K562 (cell line): ENCODE measurements at regions not wholly inside any gene's neighbourhood (a gene's known extent, or its start where the extent isn't known, plus 50 kb on each side); places are given as distances from the start of the nearest gene placed in this dataset.

Experiments
- ATAC-seq: fragments of 200-7000 bp; cut with Tn5 transposase; 3 replicates; pipeline ENCODE4 v1.9.1; 2020; ENCODE audit warnings: moderate library complexity
- BruUV-seq: library from RNA; stranded (reverse); fragments of 400-500 nt; replicated peaks from 2 replicates; lab custom pipeline; 2021; lab: Mats Ljungman, UMichigan
- CTCF ChIA-PET: fragments of 300-600 bp; formaldehyde crosslinking; extraction: SDS; loops from one replicate; lab custom pipeline; 2021; ENCODE audit warnings: low intra/inter-chr PET ratio; lab: Yijun Ruan, JAX
- POLR2A ChIA-PET: fragments of 300-600, 350-650 bp; sonication (Branson Sonifier 250); formaldehyde crosslinking; extraction: SDS; loops from one replicate; lab custom pipeline; 2021; ENCODE audit warnings: antibody characterized with exemption, inconsistent platforms; lab: Yijun Ruan, JAX
- DNase-seq, 4 experiments: peaks; one replicate each; pipeline versions ENCODE4 v3.0.0 to v3.0.0-alpha.2; 2011 to 2018; ENCODE audit warnings: low spot score in 3 of 4, mixed read lengths in 3 of 4; ENCODE audit errors: extremely low read depth in 1 of 4
- FAIRE-seq: peaks from 2 replicates; lab custom pipeline; 2011; peaks lifted over from hg19 to GRCh38; lab: Jason Lieb, UNC
- H2AFZ ChIP-seq: 2 replicates; pipeline ENCODE4 v1.6.0; 2011; ENCODE audit warnings: low read depth, low read length, control low read depth, inconsistent platforms
- H3K27ac ChIP-seq: fragments of 200-600 bp; 3 replicates; pipeline ENCODE4 v1.8.0; 2011; ENCODE audit warnings: low read depth, mild to moderate bottlenecking, control low read depth, inconsistent platforms, low read length, moderate library complexity, mixed read lengths; ENCODE audit errors: extremely low read depth
- H3K27me3 ChIP-seq, 2 experiments: fragments of 300-600 bp in 1 of 2; 2 replicates in 1 of 2; 3 replicates in 1 of 2; pipeline versions ENCODE4 v1.6.0 to v1.8.0; 2011; ENCODE audit warnings: inconsistent platforms in 2 of 2, low read length in 2 of 2, mild to moderate bottlenecking in 1 of 2, mixed read lengths in 1 of 2, moderate library complexity in 1 of 2; ENCODE audit not compliant: control insufficient read depth in 2 of 2, insufficient read depth in 2 of 2
- H3K36me3 ChIP-seq: fragments of 300-600 bp; 3 replicates; pipeline ENCODE4 v1.8.0; 2011; ENCODE audit warnings: mild to moderate bottlenecking, low read length, inconsistent platforms; ENCODE audit not compliant: control insufficient read depth, insufficient read depth
- H3K4me1 ChIP-seq, 2 experiments: fragments of 200-600 bp in 1 of 2; replicated peaks in 1 of 2; 2 replicates in 1 of 2; 3 replicates in 1 of 2; pipeline versions ENCODE4 v1.5.1 to v1.8.0; 2011; ENCODE audit warnings: inconsistent platforms in 2 of 2, low read length in 2 of 2, mild to moderate bottlenecking in 1 of 2, mixed read lengths in 1 of 2, moderate library complexity in 1 of 2; ENCODE audit not compliant: control insufficient read depth in 2 of 2, insufficient read depth in 2 of 2
- H3K4me2 ChIP-seq: 2 replicates; pipeline ENCODE4 v1.6.1; 2011; ENCODE audit warnings: low read length, control low read depth, inconsistent platforms, mixed read lengths; ENCODE audit not compliant: insufficient read depth
- H3K4me3 ChIP-seq: fragments of 200-600 bp; sonication (generic), shearing (Covaris generic); 2 replicates; pipeline ENCODE4 v1.5.1; 2016; ENCODE audit warnings: control low read depth, inconsistent platforms
- H3K79me2 ChIP-seq: fragments of 200-600 bp; 3 replicates; pipeline ENCODE4 v1.8.0; 2011; ENCODE audit warnings: low read length, inconsistent platforms; ENCODE audit not compliant: control insufficient read depth, insufficient read depth
- H3K9ac ChIP-seq, 2 experiments: 2 replicates each; pipeline versions ENCODE4 v1.6.0 to v1.6.1; 2011; ENCODE audit warnings: low read depth in 2 of 2, low read length in 2 of 2, control low read depth in 1 of 2, inconsistent platforms in 1 of 2, mild to moderate bottlenecking in 1 of 2, mixed read lengths in 1 of 2; ENCODE audit not compliant: insufficient read depth in 1 of 2
- H3K9me1 ChIP-seq: one replicate; pipeline ENCODE4 v1.6.0; 2011; ENCODE audit warnings: inconsistent platforms, mild to moderate bottlenecking, low read length, moderate library complexity; ENCODE audit not compliant: control insufficient read depth, insufficient read depth
- H3K9me3 ChIP-seq: replicated peaks from 2 replicates; pipeline ENCODE4 v1.5.1; 2011; ENCODE audit warnings: low read depth, low read length, inconsistent platforms; ENCODE audit not compliant: control insufficient read depth, insufficient read depth
- H4K20me1 ChIP-seq: replicated peaks from 2 replicates; pipeline ENCODE4 v1.6.1; 2011; ENCODE audit warnings: low read length, inconsistent platforms, mixed read lengths; ENCODE audit not compliant: control insufficient read depth, insufficient read depth
- BRD9 ChIP-seq: fragments of 450-650 bp; IDR thresholded peaks from 2 replicates; pipeline ENCODE4 v1.6.1; 2018; ENCODE audit warnings: low read depth; ENCODE audit not compliant: partially characterized antibody
- DPF2 ChIP-seq: fragments of 450-650 bp; IDR thresholded peaks from 2 replicates; pipeline ENCODE4 v1.6.1; 2016
- ETV1 ChIP-seq: fragments of 450-650 bp; conservative IDR thresholded peaks from 2 replicates; pipeline ENCODE4 v1.6.1; 2016; ENCODE audit warnings: missing genetic modification characterization, control low read depth, low read depth, missing compliant biosample characterization
- GABPB2 ChIP-seq: fragments of 250-450 bp; sonication (Bioruptor Pico); conservative IDR thresholded peaks from 2 replicates; pipeline ENCODE4 v1.5.1; 2021; ENCODE audit warnings: mild to moderate bottlenecking
- SMAD3 ChIP-seq: fragments of 450-650 bp; formaldehyde crosslinking; conservative IDR thresholded peaks from 2 replicates; pipeline ENCODE4 v1.4.0; 2020; ENCODE audit warnings: mild to moderate bottlenecking
- WHSC1 ChIP-seq: IDR thresholded peaks from one replicate; pipeline ENCODE4 v1.6.1; 2012; ENCODE audit warnings: low read length, control low read depth, inconsistent platforms
- XRCC3 ChIP-seq: fragments of 450-650 bp; IDR thresholded peaks from 2 replicates; pipeline ENCODE4 v1.6.1; 2017; ENCODE audit warnings: mild to moderate bottlenecking, moderate library complexity
- ZNF197 ChIP-seq: fragments of 200-800 bp; sonication (Bioruptor generic); IDR thresholded peaks from 2 replicates; pipeline ENCODE4 v1.6.1; 2016; ENCODE audit warnings: low read depth, missing genetic modification characterization, missing compliant biosample characterization
- ZNF3 ChIP-seq: fragments of 250-450 bp; sonication (Bioruptor Pico); IDR thresholded peaks from 2 replicates; pipeline ENCODE4 v1.5.0; 2021; ENCODE audit warnings: mild to moderate bottlenecking, moderate library complexity
- WGBS: fragments of 100-300 bp; shearing (Covaris generic); methylation state at CpG from one replicate; pipeline ENCODE4 v1.1.6; 2016; ENCODE audit warnings: low coverage, mixed read lengths; ENCODE audit not compliant: insufficient coverage; ENCODE audit errors: missing lambda C conversion rate; 5-methylcytosine and 5-hydroxymethylcytosine counted together
- in situ Hi-C: fragments of 300-500 bp; cut with MboI; formaldehyde crosslinking; loops from 4 replicates; pipeline ENCODE4 v1.15.0; 2018; ENCODE audit warnings: inconsistent platforms, mixed read lengths
- intact Hi-C: fragments of 100-400 bp; cut with micrococcal nuclease; formaldehyde crosslinking; loops from 2 replicates; pipeline ENCODE4 v1.14.2; 2022
- TF ChIP-seq, protein P1 (sequence below): fragments of 250-450 bp; sonication (Bioruptor Pico); IDR thresholded peaks from 2 replicates; pipeline ENCODE4 v1.4.0; 2020

DNA sequence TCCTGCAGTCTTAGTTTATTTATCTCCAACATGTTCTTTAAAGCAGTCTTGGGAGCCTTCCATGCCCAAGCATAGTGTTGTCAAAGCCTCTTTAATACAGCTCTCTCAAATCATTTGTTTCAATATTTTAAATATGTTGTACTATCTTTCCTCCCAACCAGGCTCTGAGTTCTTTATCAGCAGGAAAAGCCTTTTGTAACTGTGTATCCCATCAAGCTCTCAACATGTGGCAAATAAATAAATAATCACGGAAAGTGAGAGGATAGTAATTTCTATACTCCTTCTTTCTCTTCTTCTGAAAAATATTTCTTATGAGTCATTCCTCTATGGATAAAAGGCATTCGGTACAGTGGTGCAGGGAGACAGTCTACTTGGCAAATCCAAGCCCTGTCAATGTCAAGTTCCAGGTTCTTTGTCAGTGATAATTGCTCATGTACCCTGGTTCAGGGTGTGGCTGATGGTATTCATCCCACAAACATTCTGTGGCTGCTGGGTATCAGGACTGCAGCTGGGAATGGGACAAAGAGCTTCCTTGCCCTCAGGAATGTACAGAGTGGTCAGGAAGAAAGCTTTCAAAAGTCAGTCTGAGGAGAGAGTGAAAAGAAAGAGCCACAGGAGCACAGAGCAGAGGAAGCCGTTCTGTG, 384.3 kb downstream of the EFNB2 start:
- no peak for FAIRE-seq

DNA sequence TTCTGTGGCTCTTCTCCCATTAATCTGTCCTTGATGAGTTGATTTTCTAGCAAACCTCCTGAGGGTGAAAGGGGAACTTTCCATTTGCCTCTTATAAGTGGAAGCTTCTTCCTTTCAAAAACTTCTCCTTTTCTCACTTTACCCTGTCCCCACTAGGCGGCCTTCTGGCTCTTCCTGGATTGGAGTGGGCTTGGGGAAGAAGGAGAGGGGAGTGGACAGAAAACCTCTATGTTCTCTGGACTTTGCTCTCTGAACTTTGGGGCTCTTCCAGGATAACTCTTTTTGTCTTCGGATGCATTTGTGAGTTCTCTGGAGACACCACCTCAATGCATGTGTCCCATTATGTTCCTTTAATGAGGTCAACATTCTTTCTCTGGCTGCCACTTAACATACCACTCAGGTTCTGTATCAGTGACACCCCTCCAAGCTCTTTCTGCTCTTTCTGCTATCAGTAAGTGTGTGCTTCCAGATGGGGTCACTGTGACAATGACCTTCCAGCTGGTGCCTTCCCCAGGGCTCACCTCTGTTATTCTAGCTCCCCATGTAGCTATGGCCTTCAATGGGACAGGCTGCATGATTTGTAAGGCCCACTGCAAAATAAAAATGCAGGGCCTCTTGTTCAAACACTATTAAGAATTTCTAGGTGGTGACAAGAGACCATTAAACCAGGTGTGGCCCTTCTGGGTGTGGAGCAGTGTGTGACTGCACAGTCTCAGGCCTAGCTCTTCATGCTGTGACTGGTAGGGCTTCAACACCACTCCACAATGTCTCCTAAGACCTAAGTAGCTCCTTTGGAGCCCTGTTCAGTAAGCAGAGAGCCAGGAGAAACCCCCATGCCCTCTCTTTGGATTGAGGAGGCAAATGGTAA, 389.2 kb downstream of the EFNB2 start:
- BruUV-seq: no TSS peak
- Histone ChIP-seq H2AFZ (no peak overlapping the region), H4K20me1 (no peaks in the 10 kb centered on the region), H3K27ac (no peak overlapping the region), H3K36me3 (no peaks in the 10 kb centered on the region), H3K79me2 (no peaks in the 10 kb centered on the region), H3K9ac (no peak overlapping the region), H3K9me3 (no peaks in the 10 kb centered on the region), H3K4me1 (no peaks in the 10 kb centered on the region), H3K27me3 (no peaks in the 10 kb centered on the region), H3K4me3 (no peak overlapping the region), H3K9me1 (no peaks in the 10 kb centered on the region), H3K4me2 (no peak overlapping the region)
- WGBS: 0% methylated on average over 1 of the region's 2 CpGs
- ChIA-PET CTCF (no interaction called here), POLR2A (no interaction called here)
- FAIRE-seq: no peak
- no peak for ATAC-seq
- no peak for DNase-seq
- intact Hi-C loops (no loop called here), in situ Hi-C loops (no loop called here)
- no peak for TF ChIP-seq DPF2
- TF ChIP-seq BRD9: no peak
- TF ChIP-seq, protein P1, sequence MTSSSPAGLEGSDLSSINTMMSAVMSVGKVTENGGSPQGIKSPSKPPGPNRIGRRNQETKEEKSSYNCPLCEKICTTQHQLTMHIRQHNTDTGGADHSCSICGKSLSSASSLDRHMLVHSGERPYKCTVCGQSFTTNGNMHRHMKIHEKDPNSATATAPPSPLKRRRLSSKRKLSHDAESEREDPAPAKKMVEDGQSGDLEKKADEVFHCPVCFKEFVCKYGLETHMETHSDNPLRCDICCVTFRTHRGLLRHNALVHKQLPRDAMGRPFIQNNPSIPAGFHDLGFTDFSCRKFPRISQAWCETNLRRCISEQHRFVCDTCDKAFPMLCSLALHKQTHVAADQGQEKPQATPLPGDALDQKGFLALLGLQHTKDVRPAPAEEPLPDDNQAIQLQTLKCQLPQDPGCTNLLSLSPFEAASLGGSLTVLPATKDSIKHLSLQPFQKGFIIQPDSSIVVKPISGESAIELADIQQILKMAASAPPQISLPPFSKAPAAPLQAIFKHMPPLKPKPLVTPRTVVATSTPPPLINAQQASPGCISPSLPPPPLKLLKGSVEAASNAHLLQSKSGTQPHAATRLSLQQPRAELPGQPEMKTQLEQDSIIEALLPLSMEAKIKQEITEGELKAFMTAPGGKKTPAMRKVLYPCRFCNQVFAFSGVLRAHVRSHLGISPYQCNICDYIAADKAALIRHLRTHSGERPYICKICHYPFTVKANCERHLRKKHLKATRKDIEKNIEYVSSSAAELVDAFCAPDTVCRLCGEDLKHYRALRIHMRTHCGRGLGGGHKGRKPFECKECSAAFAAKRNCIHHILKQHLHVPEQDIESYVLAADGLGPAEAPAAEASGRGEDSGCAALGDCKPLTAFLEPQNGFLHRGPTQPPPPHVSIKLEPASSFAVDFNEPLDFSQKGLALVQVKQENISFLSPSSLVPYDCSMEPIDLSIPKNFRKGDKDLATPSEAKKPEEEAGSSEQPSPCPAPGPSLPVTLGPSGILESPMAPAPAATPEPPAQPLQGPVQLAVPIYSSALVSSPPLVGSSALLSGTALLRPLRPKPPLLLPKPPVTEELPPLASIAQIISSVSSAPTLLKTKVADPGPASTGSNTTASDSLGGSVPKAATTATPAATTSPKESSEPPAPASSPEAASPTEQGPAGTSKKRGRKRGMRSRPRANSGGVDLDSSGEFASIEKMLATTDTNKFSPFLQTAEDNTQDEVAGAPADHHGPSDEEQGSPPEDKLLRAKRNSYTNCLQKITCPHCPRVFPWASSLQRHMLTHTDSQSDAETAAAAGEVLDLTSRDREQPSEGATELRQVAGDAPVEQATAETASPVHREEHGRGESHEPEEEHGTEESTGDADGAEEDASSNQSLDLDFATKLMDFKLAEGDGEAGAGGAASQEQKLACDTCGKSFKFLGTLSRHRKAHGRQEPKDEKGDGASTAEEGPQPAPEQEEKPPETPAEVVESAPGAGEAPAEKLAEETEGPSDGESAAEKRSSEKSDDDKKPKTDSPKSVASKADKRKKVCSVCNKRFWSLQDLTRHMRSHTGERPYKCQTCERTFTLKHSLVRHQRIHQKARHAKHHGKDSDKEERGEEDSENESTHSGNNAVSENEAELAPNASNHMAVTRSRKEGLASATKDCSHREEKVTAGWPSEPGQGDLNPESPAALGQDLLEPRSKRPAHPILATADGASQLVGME (CRISPR knock-in tag): no peak
- no peak for TF ChIP-seq WHSC1
- TF ChIP-seq SMAD3: no peak
- no peak for TF ChIP-seq ZNF3 (CRISPR knock-in tag)
- TF ChIP-seq XRCC3: no peak
- no peak for TF ChIP-seq ZNF197 (CRISPR knock-in tag)

More for the DNA sequence above, 384.3 kb downstream of the EFNB2 start:
- H3K27me3 ChIP-seq: no peaks in the 10 kb centered on the region
- CTCF ChIA-PET: no interaction called here
- no peaks in the 10 kb centered on the region for H3K4me1 ChIP-seq
- H3K27ac ChIP-seq: no peak overlapping the region
- POLR2A ChIA-PET: no interaction called here
- TF ChIP-seq ETV1 (tag): no peak
- TF ChIP-seq GABPB2 (CRISPR knock-in tag): no peak
- no peaks in the 10 kb centered on the region for H3K9me3 ChIP-seq
- no peak overlapping the region for H3K4me2 ChIP-seq
- no TSS peak for BruUV-seq
- no peaks in the 10 kb centered on the region for H3K36me3 ChIP-seq
- WGBS: 0% methylated on average over 3 of the region's 3 CpGs
- H4K20me1 ChIP-seq: no peaks in the 10 kb centered on the region
- ATAC-seq (no peak), DNase-seq (no peak)
- H3K9me1 ChIP-seq: no peaks in the 10 kb centered on the region
- no peaks in the 10 kb centered on the region for H3K79me2 ChIP-seq
- H3K4me3 ChIP-seq: no peak overlapping the region
- H3K9ac ChIP-seq: no peak overlapping the region
- no peak overlapping the region for H2AFZ ChIP-seq
- in situ Hi-C loops (no loop called here), intact Hi-C loops (no loop called here)
